Lung (tissue), 11 donors: ENCODE measurements at regions not wholly inside any gene's neighbourhood (a gene's known extent, or its start where the extent isn't known, plus 50 kb on each side); places are given as distances from the start of the nearest gene placed in this dataset.

Source experiments
- ATAC-seq: fragments of 200-7000 bp; cut with Tn5 transposase; one replicate; pipeline ENCODE4 v1.9.1; 2020; ENCODE audit warnings: moderate number of reproducible peaks; ENCODE audit not compliant: insufficient read depth, low FRiP score
- DNase-seq, 3 donors: peaks; one replicate each; pipeline ENCODE4 v3.0.0-alpha.2; 2013 to 2017
- H3K27ac ChIP-seq, 2 donors: one replicate each; pipeline ENCODE4 v1.5.1; 2013; ENCODE audit warnings: mild to moderate bottlenecking in 2 of 2, moderate library complexity in 2 of 2, control low read depth in 1 of 2, inconsistent platforms in 1 of 2, low read depth in 1 of 2, low read length in 1 of 2
- H3K27me3 ChIP-seq, 3 donors: one replicate each; pipeline ENCODE4 v1.5.1; 2013; ENCODE audit warnings: low read length in 2 of 3; ENCODE audit not compliant: control insufficient read depth in 3 of 3, insufficient read depth in 3 of 3
- H3K36me3 ChIP-seq, 4 donors: one replicate each; pipeline ENCODE4 v1.5.1; 2013; ENCODE audit warnings: low read length in 4 of 4, mild to moderate bottlenecking in 1 of 4, moderate library complexity in 1 of 4; ENCODE audit not compliant: control insufficient read depth in 4 of 4, insufficient read depth in 4 of 4
- H3K4me1 ChIP-seq, 5 donors: one replicate each; pipeline ENCODE4 v1.5.1; 2013; ENCODE audit warnings: low read length in 5 of 5, mild to moderate bottlenecking in 2 of 5, moderate library complexity in 1 of 5; ENCODE audit not compliant: control insufficient read depth in 5 of 5, insufficient read depth in 5 of 5
- H3K4me3 ChIP-seq: one replicate; pipeline ENCODE4 v1.5.1; 2013; ENCODE audit warnings: mild to moderate bottlenecking, control low read depth, moderate library complexity
- H3K9ac ChIP-seq, 2 donors: one replicate each; pipeline ENCODE4 v1.5.1; 2013; ENCODE audit warnings: low read length in 2 of 2, control low read depth in 1 of 2; ENCODE audit not compliant: insufficient read depth in 1 of 2
- H3K9me3 ChIP-seq, 4 donors: one replicate each; pipeline ENCODE4 v1.5.1; 2013; ENCODE audit warnings: low read length in 3 of 4, mild to moderate bottlenecking in 1 of 4, moderate library complexity in 1 of 4; ENCODE audit not compliant: control insufficient read depth in 4 of 4, insufficient read depth in 3 of 4
- CTCF ChIP-seq: IDR thresholded peaks from 2 replicates; pipeline ENCODE4 v1.5.1; 2012; ENCODE audit warnings: mild to moderate bottlenecking; ENCODE audit errors: control extremely low read depth, extremely low read depth
- WGBS, 2 donors: extraction: QIAGEN DNeasy Blood & Tissue Kit; methylation state at CpG; one replicate each; pipeline ENCODE4 v1.1.7; 2013; 5-methylcytosine and 5-hydroxymethylcytosine counted together
- donor health status: control.
- donor health status: control.
- donor health status: Bipolar disorder and iron deficiency.
- donor health status: healthy.
- donor health status: DM: yes; HTN: yes; CAD: no.

- Histone ChIP-seq H3K4me1 (peaks cover 0 to 2% (median 0%) of the 10 kb centered on the region in 5 donors), H3K27me3 (no peaks in the 10 kb centered on the region), H3K36me3 (no peaks in the 10 kb centered on the region), H3K9me3 (no peaks in the 10 kb centered on the region), H3K9ac (no peak overlapping the region), H3K4me3 (no peak overlapping the region), H3K27ac (no peak overlapping the region)
- WGBS, 2 donors, result 76 to 92% methylated on average over 4 of the region's 4 CpGs
- DNase-seq, result no peak
- TF ChIP-seq CTCF, result no peak
- no peak for ATAC-seq
Measured at GRCh38 chr4:123496421-123496820, 99.8 kb downstream of the SPRY1 start.

DNA sequence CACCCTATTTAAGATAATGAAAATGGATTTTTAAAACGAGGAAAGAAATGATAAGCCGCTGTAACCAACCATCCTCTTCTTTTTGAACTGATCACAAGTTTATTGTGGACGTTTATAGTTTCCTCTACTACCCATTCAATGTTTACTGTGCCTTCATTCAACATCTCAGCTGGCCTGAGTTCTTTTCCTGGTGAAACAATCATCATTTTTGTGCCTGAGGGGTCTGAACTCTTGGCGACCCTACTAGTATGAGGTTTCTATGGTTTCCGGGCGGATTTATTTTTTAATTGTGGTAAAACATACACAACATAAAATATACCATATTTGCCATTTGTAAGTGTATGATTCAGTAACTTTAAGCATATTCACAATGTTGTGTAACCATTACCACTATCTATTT, 100.7 kb downstream of the SPRY1 start:
- Histone ChIP-seq H3K9ac (no peak overlapping the region), H3K4me1 (peaks cover 0 to 2% (median 0%) of the 10 kb centered on the region in 5 donors), H3K4me3 (no peak overlapping the region), H3K9me3 (no peaks in the 10 kb centered on the region), H3K27ac (no peak overlapping the region), H3K36me3 (no peaks in the 10 kb centered on the region), H3K27me3 (no peaks in the 10 kb centered on the region)
- DNase-seq (no peak), ATAC-seq (no peak)
- WGBS, 2 donors, result 64 to 74% methylated on average over 6 of the region's 6 CpGs
- no peak for TF ChIP-seq CTCF

- Histone ChIP-seq H3K27me3 (no peaks in the 10 kb centered on the region), H3K36me3 (no peaks in the 10 kb centered on the region), H3K9ac (no peak overlapping the region), H3K9me3 (no peaks in the 10 kb centered on the region), H3K4me3 (no peak overlapping the region), H3K27ac (no peak overlapping the region), H3K4me1 (peaks cover 0 to 14% (median 2%) of the 10 kb centered on the region in 5 donors)
- ATAC-seq (no peak), DNase-seq (no peak)
- no peak for TF ChIP-seq CTCF
- WGBS, 2 donors, result 64 to 69% methylated on average over 1 of the region's 1 CpG
Measured at GRCh38 chr4:123501733-123502132, 105.1 kb downstream of the SPRY1 start.

DNA sequence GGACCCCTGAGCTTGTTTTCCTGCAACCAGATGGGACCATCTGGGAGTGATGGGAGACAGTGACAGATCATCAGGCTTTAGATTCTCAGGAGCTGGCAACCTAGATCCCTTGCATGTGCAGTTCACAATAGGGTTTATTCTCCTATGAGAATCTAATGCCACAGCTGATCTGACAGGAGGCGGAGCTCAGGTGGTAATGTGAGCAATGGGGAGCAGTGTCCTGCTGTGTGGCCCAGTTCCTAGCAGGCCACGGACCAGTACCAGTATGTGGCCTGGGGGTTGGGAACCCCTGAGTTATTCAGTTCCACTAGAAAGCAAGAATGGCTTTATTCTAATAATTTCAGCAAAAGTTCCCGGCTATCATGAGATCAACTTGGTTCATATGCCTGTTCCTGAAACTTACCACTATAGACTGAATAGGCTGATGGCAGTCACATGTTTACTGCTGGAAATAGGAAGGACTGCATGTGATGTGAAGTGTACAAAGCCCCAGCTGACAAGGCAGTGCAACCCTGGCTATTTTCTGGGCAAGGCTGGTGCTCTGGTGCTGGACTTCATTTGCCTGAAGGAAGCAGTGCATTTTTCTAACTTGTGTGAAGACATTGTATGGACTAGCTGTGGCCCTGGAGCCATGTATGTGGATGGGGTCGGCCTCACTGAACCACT, 107.2 kb downstream of the SPRY1 start:
- DNase-seq (no peak), ATAC-seq (no peak)
- peaks cover 0 to 14% (median 2%) of the 10 kb centered on the region in 5 donors for H3K4me1 ChIP-seq
- H3K27ac ChIP-seq, result no peak overlapping the region
- no peak overlapping the region for H3K9ac ChIP-seq
- no peak overlapping the region for H3K4me3 ChIP-seq
- H3K9me3 ChIP-seq, result no peaks in the 10 kb centered on the region
- H3K27me3 ChIP-seq, result no peaks in the 10 kb centered on the region
- TF ChIP-seq CTCF, result no peak
- no peaks in the 10 kb centered on the region for H3K36me3 ChIP-seq
- 76 to 95% methylated on average over 4 of the region's 4 CpGs for WGBS, 2 donors
